GM19328 (cell line): ENCODE measurements at regions not wholly inside any gene's neighbourhood (a gene's known extent, or its start where the extent isn't known, plus 50 kb on each side); places are given as distances from the start of the nearest gene placed in this dataset.
"Not testable (repeated sequence)": the region's sequence is repeated elsewhere in the genome, so short reads cannot be mapped to it uniquely, and the experiment has no call there.

ENCODE experiments used
- ATAC-seq: cut with Tn5 transposase; IDR thresholded peaks from one replicate; pipeline ENCODE4 v1.9.1; 2021; ENCODE audit warnings: mild to moderate bottlenecking, moderate library complexity; ENCODE audit not compliant: unreplicated experiment

DNA sequence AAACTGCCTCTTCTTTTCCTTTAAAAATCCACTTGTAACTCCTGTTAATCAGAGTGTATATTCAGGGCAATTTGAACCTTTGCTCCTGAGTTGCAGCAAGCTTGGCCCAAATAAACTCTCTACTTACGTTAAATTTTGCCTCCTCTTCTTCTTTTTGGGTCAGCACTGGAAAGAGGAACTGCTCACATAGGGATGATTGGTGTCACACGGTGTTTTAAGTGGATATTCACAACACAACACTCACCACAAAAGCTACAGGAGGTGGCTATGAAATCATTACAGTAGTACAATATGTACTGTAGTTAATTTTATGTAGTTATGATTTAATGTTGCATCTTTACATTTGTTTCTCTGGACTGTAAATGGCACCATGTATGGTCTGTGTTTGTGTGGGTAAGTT is 96.8 kb upstream of the DOCK9 start:
- no peak for ATAC-seq

DNA sequence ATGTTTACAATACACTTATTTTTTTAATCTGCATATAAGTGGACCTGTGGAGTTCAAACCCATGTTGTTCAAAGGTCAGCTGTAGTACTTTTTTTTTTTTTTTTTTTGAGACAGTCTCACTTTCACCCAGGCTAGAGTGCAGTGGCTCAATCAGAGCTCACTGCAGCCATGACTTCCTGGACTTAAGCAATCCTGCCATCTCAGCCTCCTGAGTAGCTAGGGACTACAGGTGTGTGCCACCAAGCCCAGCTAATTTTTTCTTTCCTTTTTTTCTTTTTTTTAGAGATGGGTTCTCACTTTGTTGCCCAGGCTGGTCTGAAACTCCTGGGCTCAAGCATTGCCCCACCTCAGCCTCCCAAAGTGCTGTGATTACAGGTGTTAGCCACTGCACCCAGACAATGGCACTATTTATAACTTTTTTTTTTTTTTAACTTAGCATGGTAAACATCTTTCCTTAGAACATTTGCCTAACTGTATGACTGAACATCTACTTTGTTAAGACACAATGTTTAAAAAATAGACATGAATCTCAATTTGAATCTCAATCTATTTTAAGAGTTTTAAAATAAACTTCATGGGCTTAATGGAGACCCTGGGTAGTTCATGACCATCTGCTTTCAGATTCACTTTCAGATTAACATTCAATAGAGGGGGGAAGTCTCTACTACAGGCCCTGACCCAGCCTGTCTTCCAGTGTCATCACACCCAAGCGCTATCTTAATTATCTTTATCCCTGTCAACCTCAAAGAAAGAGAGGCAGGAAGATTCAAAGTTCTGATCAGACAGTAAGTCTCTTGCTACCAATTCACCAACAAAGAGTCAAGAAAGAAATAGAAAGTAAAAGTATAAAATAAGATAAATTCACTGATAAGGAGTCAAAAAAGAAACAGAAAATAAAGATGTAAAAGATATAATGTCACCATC is 97.7 kb upstream of the DOCK9 start:
- peak; percentile 96 for ATAC-seq

DNA sequence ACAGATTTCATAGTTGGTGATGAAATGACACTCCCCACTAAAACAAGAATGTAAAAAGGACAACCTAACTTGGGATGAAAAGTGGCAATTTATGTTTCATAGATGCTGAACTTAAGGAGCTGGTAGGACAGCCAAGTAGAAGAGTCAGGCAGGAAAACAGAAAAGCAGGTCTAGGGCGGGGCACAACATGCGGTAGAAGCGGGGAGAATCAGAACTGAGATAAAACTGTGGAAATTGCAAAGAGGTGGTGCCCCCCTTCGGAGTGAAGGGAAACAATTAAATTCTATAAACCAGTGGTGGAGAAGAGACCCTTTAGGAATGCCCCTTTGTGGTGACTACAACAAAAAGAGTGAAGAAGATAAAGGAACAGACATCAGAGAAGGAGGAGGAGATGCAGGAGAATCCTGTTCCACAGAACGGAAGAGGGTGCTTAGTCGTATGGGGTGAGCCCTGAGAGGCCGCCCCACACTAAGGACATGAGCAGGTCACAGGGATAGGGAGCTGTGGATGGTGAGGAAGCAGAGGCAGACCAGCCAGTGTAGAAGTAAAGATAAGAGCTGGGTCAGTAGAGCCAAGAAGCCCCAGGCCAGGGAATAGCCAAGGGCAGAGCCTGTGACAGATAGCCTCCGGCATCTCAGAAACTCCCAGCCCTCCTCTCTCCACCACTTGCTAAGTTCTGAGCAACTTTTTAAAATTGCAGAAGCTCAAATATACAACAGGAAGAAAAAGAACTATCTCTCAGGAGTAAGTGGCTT is 100.3 kb upstream of the DOCK9 start:
- no peak for ATAC-seq

DNA sequence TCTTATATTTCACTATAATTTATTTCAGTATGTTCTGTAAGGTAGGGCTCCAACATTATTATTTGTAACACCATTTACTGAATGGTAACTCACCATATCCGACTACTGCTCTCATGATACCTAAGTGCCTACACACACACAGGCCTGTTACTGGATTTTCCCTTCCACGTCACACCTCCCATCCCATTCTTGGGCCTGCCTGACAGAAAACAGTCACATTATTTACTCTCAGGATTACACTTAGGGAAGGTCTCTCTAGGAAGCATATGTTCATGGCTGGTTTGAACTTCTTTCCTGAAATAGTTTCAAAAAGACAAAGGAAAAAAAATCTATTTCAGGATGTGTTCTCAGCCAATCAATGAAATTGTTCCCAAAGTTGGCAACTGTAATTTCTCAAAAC is 102.3 kb upstream of the DOCK9 start:
- no peak for ATAC-seq

DNA sequence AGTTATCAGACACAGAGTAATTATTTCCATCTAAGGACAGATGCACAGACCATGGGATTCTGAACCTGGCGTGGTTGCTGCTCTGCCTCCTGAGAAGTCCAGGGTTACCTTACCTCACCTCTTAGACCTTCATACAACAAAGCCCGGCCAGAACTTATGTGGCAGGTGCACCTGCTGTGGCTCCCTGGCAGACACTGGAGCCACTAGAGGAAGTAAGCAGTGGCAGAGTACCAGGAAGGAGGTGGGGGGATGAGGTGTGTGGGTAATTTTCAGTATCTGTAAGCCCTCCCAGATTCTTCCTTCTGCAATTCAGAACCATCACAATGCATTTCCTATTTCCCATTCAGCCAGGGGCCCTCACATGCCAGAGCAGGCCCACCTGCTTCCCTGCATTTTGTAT is 106.1 kb upstream of the DOCK9 start:
- no peak for ATAC-seq

DNA sequence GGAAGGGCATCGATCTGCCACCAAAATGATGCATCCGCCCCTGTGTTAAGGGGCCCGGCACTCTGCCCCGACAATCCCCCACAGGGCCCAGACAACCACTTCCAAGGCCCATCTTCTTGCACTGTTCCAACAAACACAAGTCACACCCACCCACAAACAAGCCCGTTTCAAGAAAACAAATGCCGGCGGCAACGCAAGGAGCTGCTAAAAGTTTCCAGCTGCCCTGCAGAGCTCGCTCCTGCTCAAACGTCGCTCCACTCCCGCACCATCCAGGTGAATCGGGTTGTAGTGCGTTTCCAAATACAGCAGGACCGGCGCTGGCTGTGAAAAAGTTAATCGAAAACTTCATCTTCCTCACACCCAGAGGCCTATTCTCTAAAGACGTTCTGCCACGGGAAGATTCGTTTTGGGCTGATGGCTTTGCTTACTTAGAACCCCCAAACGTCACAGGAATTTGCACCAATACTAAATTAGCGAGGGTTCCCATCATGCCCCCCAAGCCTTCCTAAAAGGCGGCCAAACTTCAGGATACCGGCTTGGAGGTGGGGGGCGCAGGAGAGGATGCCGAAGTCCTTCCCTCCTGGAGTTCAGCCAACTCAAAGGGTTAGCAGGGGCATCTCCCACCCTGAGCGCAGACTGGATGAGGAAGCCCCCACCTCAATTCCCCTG is 107.4 kb upstream of the DOCK9 start:
- ATAC-seq = no peak

DNA sequence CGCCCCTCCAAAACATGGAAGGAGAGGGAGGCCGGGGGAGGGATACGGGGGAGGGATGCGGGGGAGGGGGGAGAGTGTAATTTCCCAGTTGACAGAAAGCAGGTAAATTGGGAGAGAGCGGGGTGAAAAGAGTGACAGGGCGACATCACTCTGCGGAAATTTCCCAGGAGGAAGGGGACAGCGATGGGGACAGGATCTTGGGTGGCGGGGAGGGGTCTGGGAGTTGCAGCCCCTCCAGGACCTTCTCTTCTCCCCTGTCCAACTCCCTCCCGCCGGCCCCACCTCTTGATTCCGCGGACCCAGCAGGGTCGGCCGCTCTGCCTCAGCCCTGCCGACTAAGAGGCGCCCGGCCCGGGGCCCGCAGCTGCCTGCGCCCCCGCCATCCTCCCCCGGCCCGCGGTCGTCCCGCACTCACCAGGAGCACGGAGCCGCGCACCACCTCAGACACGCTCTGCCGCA is 108.0 kb upstream of the DOCK9 start:
- no peak for ATAC-seq

DNA sequence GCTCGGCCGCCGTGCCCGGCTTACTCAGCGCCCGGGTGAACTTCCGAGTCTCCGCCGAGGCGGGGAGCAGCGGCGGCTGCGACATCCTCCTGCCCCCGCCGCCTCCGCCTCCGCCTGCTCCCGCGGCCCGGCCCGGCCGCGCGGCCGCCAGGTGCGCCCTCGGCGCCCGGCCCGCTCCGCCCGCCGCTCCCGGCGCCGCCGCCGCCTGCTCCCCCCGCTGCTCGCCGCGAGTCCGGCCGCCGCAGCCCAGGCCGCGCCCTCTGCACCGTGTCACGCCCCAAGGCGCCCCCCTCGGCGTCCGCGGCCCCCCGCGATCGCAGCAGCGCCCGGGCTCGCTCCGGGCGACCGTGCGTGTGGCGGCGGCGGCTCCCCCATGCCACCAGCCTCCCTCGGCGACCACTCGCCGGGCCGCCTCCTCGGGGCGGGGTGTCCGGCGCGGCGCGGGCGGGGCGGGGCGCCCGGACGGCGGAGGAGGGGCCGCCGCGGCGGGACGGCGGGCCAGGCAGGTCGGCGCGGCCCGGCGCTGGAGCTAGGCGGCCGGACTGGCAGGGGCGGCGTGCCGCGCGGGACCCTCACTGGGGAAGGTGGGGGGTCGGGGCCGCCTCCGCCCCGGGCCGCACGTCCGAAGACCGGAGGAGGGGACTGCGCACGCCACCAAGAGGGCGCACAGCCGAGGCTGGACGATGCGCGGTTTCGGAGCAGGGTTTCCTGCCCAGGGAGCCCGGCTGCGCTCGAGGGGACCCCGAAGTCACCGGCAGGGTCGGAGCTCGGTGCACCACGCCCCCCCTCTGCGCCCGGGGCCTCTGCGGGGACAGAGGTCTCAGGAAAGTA is 108.6 kb upstream of the DOCK9 start:
- ATAC-seq = peak; percentile 49

DNA sequence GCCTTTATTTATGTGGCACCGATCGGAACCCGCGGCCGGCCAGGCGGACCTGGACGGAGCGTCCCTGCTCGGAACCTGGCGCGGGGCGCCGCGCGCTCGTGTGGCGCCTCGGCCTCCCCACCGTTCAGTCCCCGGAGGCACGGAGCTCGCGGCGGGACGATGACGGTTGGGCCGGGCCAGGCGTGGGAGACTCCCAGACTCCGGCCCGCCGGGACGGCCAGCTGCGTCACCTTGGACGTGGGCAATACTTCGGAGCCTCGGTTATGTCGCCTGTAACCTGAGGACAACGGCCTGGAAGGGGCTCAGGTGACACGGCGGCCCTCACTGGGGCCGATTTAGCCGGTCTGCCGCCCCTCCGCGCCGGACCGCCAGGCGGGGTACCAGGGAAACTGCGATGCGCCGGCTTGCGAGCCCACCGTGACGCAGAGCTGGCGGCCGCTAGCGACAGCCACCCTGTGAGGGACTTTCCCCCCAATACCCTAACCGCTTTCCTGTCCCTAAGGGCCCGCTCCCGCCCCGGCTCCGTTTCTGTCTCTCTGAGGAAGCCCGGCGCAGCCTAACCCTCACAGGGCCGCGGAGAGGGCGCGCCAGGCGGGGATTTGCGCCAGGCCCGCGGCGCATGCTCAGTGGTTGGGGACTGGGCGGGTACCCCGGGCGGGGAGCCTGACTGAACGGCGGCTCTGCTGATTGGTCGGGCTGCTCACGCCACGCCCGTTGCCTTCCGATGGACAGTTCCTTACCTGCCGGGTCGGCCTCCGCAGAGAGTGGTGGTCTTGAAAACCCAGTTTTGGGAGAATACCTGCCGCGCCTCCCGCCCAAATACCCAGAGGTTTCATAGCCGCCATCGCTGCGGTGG is 109.5 kb upstream of the DOCK9 start:
- peak; percentile 83 for ATAC-seq

DNA sequence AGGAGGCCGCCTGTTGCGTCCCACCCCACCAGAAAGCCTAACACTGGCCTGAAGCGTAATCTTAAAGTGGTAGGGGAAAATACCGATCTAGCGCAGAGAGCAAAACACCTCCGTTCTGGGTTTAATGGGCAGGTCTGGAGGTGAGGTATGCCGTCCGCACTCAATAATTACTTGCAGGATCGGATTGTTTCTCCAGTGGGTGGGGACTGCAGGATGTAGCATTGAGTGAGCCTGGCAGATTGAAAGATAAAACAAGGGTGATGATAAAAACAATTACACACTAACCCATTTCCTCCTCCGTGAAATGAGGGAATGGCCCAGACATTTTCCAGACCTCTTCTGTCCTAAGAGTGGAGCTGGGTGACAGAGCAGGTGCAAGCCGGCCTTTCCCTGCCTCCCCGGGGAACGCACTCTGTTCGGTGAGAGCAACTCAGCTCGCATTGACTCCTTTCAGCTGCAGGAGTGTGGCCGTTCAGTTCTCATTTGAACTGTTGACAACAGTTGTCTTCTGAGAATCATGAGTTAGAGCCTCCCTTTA is 110.2 kb upstream of the DOCK9 start:
- peak; percentile 24 for ATAC-seq

DNA sequence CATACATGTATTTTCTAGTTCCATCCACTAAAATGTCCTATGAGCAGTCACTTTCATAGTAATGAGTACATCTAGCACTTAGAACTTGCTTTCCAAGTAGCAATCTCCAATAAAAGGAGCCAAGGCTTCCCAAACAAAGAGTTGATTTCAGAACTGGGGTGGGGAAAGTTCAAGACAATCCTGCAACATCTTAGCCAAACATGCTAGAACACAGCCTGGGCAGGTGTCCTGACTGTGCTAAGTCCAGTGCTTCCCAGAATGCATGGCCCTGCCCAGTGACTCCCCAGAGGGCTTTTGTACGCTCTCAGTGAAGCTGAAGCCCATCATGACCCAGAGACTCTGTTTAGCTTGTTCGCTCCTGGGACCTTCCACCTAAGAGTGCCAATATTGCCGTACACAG is 106.7 kb upstream of the UBAC2 start:
- ATAC-seq = no peak

DNA sequence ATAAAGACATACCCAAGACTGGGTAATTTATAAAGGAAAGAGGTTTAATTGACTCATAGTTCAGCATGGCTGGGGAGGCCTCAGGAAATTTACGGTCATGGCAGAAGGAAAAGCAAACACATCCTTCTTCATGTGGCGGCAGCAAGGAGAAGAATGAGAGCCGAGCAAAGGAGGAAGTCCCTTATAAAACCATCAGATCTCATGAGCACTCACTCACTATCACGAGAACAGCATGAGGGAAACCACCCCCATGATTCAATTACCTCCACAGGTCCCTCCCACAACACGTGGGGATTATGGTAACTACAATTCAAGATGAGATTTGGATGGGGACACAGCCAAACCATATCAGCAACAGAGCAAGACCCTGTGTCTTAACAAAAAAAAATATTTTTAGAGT is 98.8 kb upstream of the UBAC2 start:
- not testable (repeated sequence) for ATAC-seq

DNA sequence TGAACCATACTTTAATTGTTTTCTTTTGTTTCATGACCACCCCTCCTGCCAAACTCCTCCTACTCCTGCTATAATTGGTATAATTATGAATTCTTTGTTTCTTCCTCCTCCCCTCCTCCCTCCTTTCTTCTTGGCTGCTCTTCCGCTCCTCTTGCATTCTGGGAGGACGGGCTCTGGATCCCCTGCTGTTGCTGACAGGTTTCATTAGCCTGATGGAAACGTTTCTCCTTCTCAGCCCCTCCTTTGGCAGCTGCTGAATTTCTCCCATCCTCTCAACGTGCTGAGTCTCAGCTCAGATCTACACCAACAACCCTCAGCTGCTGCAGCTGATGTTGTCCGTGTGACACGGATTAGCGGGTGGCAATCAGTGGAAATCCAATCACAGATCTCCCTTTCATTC is 97.1 kb upstream of the UBAC2 start:
- no peak for ATAC-seq

DNA sequence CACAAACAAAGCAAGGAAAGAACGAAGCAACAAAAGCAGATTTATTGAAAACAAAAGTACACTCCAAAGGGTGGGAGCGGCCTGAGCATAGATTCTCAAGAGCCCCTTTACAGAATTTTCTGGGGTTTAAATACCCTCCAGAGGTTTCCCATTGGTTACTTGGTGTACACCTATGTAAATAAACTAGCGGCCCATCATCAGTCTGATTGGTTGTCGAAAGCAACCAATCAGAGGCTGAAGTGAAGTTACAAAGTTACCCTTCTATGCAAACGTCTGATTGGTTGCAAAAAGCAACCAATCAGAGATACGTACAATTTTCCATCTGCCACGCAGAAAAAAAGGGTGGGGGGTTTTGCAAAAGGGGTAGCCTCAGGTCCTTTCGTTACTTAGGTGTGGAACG is 96.3 kb upstream of the UBAC2 start:
- no peak for ATAC-seq

DNA sequence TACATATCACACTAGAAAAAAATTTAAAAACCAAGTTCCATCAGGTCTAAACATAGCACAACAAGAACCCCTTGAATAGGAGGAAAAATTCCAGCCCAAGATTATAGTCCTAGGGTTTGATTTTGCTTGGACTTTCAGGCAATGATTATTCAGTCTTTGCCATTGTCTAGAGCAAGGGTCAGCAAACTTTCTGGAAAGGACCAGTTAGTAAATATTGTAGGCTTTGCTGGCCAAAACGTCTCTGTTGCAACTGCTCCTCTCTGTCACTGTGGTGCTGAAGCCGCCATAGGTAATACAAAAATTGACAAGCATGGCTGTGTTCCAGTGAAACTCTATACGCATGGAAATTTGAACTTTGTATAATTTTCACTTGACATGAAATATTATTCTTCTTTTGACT is 95.5 kb upstream of the UBAC2 start:
- ATAC-seq = no peak

DNA sequence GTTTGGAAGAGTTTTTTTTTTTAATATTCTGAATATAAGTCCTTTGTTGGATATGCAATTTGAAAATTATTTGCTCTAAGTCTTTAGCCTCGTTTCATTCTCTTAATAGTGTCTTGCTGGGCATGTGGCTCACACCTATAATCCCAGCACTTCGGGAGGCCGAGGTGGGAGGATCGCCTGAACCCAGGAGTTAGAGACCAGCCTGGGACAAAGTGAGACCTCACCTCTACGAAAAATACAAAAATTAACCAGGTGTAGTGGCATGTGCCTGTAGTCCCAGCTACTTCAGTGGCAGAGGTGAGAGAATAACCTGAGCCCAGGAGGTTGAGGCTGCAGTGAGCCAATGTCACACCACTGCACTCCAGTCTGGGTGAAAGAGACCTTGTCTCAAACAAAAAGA is 87.3 kb upstream of the UBAC2 start:
- no peak for ATAC-seq

DNA sequence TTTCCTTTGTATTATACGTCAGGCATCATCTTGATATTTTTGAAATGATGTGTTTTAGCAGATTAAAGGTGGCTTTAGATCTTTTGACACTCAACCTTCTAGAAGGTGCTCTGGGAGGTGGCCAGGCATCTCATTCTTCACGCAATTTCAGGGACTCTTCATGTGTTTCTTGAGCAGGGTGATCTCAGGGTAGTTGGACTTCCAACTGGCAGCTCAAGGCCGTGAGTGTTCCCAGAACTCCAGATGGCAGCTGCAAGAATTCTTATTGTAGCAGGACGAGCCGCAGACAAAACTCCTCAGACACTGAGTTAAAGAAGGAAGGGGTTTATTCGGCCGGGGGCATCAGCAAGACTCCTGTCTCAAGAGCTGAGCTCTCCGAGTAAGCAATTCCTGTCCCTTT is 82.5 kb upstream of the UBAC2 start:
- no peak for ATAC-seq

DNA sequence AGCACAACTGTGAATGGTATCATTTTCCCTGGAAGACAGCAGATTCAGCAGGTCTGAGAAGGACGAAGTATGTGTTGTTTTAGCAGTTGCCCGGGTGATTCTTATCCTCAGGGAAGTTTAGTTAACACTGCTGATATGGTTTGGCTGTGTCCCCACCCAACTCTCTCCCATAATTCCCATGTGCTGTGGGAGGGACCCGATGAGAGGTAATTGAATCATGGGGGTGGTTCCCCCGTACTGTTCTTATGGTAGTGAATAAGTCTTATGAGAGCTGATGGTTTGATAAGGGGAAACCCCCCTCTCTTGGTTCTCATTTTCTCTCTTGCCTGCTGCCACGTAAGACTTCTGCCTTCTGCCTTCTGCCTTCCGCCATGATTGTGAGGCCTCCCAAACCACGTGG is 81.0 kb upstream of the UBAC2 start:
- no peak for ATAC-seq

DNA sequence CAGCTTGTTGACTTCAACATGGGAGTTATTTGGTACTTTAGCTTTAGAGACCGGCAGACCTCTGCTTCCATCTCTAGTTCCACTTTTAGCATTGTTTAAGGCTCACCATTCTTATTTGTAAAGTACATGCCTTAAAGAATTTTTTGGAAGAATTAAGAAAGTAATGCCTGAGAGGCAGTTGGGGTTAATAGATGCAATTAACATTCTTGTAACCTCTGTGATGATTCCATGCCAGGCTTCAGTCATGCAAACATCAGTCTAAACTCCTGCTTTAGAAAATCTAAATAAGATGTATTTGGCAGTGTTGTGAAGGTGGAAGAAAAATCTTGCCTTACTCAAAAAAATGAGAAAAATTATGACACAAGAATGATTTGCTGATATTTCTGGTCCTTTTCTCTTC is 79.9 kb upstream of the UBAC2 start:
- ATAC-seq = no peak

DNA sequence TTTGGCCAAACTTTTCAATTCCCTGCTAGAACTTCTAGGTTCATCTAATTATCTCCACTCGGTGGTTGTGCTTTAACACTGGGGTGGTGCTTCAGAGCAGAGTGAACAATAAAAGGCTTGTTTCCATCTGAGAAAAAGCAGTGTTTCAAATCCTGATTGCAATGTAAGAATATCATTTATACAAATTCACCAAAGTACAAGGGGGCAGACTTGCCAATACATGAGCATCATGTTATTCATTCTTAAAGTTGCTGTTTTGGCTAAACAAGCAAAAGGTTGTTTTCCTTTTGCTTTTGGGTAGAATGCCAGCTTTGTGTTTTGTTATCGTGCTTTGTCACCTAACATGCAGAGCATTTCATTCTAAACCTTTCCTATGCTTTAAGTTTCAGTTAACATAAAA is 78.5 kb upstream of the UBAC2 start:
- ATAC-seq = no peak
